ENCODE measurements at regions not wholly inside any gene's neighbourhood (a gene's known extent, or its start where the extent isn't known, plus 50 kb on each side); places are given as distances from the start of the nearest gene placed in this dataset.

DNA sequence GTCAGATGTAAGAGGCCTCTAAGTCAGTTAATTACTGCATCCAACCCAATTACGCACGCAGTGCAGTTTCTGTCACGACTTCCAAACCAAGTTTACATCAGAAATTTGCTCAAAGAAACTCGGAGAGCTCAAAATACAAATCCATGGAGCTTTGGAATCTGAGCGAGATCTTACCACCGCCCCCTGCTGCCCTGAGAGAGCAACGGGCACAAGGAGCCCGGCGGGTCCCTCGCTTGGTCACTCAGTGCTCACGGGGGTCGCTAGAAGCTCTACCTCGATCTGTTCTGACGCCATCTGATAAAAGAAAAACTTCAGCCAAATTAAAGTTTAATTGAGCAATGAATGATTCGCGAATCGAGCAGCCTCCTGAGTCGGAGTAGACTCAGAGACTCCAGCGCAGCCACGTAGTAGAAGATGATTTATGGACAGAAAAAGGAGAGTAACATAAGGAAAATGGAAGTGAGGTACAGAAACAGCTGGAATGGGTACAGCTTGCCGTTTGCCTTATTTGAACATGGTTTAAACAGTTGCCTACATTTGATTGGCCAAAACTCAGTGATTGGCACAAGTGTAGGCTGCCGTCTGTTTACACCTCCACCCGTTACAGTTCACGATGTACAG, 232.7 kb upstream of the ATP10A start:
- TF ChIP-seq, protein P1, sequence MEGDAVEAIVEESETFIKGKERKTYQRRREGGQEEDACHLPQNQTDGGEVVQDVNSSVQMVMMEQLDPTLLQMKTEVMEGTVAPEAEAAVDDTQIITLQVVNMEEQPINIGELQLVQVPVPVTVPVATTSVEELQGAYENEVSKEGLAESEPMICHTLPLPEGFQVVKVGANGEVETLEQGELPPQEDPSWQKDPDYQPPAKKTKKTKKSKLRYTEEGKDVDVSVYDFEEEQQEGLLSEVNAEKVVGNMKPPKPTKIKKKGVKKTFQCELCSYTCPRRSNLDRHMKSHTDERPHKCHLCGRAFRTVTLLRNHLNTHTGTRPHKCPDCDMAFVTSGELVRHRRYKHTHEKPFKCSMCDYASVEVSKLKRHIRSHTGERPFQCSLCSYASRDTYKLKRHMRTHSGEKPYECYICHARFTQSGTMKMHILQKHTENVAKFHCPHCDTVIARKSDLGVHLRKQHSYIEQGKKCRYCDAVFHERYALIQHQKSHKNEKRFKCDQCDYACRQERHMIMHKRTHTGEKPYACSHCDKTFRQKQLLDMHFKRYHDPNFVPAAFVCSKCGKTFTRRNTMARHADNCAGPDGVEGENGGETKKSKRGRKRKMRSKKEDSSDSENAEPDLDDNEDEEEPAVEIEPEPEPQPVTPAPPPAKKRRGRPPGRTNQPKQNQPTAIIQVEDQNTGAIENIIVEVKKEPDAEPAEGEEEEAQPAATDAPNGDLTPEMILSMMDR (IDR thresholded peaks at IDR 0.05; ENCODE audit: insufficient read depth, low read length), result no peak
- TF ChIP-seq SPI1 (IDR thresholded peaks at IDR 0.05; ENCODE audit: borderline replicate concordance, low read depth), result no peak
- TF ChIP-seq POLR2AphosphoS5 (IDR thresholded peaks at IDR 0.05; ENCODE audit: low read depth), result no peak
- TF ChIP-seq, protein P2, sequence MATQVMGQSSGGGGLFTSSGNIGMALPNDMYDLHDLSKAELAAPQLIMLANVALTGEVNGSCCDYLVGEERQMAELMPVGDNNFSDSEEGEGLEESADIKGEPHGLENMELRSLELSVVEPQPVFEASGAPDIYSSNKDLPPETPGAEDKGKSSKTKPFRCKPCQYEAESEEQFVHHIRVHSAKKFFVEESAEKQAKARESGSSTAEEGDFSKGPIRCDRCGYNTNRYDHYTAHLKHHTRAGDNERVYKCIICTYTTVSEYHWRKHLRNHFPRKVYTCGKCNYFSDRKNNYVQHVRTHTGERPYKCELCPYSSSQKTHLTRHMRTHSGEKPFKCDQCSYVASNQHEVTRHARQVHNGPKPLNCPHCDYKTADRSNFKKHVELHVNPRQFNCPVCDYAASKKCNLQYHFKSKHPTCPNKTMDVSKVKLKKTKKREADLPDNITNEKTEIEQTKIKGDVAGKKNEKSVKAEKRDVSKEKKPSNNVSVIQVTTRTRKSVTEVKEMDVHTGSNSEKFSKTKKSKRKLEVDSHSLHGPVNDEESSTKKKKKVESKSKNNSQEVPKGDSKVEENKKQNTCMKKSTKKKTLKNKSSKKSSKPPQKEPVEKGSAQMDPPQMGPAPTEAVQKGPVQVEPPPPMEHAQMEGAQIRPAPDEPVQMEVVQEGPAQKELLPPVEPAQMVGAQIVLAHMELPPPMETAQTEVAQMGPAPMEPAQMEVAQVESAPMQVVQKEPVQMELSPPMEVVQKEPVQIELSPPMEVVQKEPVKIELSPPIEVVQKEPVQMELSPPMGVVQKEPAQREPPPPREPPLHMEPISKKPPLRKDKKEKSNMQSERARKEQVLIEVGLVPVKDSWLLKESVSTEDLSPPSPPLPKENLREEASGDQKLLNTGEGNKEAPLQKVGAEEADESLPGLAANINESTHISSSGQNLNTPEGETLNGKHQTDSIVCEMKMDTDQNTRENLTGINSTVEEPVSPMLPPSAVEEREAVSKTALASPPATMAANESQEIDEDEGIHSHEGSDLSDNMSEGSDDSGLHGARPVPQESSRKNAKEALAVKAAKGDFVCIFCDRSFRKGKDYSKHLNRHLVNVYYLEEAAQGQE (IDR thresholded peaks at IDR 0.05; ENCODE audit: insufficient replicate concordance, low read depth), result no peak
- no peak for TF ChIP-seq GABPA (IDR thresholded peaks at IDR 0.05; ENCODE audit: low read depth)

All from HL-60 (cell line).